22Rv1 (cell line): ENCODE measurements at regions not wholly inside any gene's neighbourhood (a gene's known extent, or its start where the extent isn't known, plus 50 kb on each side); places are given as distances from the start of the nearest gene placed in this dataset.

ENCODE experiments used
- CTCF ChIP-seq: fragments of 450-650 bp; IDR thresholded peaks from 2 replicates; pipeline ENCODE4 v1.5.1; 2017; ENCODE audit warnings: mild to moderate bottlenecking
- ZFX ChIP-seq: fragments of 450-650 bp; IDR thresholded peaks from 2 replicates; pipeline ENCODE4 v1.6.1; 2017; ENCODE audit warnings: antibody characterized with exemption, borderline replicate concordance

- TF ChIP-seq CTCF (no peak), ZFX (no peak)
Observed at GRCh38 chrX:27890611-27891010, 82.8 kb downstream of the MAGEB10 start.
